ENCODE measurements at regions not wholly inside any gene's neighbourhood (a gene's known extent, or its start where the extent isn't known, plus 50 kb on each side); places are given as distances from the start of the nearest gene placed in this dataset.

DNA sequence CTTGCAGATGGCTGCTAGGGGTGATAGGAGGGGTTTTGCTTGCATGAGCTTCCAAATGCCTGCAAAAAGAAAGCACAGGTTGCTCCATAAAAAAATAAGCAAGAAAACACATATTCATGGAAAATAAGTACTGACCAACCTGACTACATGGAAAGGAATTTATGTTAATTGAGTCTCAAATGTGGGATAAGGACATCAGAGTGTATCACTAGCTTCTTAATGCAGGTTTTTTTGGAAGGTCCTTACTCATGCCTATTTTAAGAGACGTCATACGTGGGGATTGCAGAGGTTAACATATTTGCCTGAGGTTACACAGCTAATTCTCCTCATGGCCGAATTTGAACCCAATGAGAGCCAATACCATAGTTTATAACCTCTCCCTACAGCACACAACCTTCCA, 116.2 kb downstream of the ASCL1 start:
- TF ChIP-seq, protein P1, sequence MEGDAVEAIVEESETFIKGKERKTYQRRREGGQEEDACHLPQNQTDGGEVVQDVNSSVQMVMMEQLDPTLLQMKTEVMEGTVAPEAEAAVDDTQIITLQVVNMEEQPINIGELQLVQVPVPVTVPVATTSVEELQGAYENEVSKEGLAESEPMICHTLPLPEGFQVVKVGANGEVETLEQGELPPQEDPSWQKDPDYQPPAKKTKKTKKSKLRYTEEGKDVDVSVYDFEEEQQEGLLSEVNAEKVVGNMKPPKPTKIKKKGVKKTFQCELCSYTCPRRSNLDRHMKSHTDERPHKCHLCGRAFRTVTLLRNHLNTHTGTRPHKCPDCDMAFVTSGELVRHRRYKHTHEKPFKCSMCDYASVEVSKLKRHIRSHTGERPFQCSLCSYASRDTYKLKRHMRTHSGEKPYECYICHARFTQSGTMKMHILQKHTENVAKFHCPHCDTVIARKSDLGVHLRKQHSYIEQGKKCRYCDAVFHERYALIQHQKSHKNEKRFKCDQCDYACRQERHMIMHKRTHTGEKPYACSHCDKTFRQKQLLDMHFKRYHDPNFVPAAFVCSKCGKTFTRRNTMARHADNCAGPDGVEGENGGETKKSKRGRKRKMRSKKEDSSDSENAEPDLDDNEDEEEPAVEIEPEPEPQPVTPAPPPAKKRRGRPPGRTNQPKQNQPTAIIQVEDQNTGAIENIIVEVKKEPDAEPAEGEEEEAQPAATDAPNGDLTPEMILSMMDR (IDR thresholded peaks at IDR 0.05): no peak
- TF ChIP-seq EZH2phosphoT487 (IDR thresholded peaks at IDR 0.05): no peak
- TF ChIP-seq EZH2 (IDR thresholded peaks at IDR 0.05): no peak
